SH-SY5Y (cell line): ENCODE measurements at regions not wholly inside any gene's neighbourhood (a gene's known extent, or its start where the extent isn't known, plus 50 kb on each side); places are given as distances from the start of the nearest gene placed in this dataset.

ENCODE experiments used
- GATA2 ChIP-seq: IDR thresholded peaks from 2 replicates; pipeline ENCODE4 v1.6.1; 2011; ENCODE audit warnings: mild to moderate bottlenecking, low read depth, low read length
- GATA3 ChIP-seq: IDR thresholded peaks from 2 replicates; pipeline ENCODE4 v1.6.1; 2011; ENCODE audit warnings: low read depth, mild to moderate bottlenecking, low read length, moderate library complexity

DNA sequence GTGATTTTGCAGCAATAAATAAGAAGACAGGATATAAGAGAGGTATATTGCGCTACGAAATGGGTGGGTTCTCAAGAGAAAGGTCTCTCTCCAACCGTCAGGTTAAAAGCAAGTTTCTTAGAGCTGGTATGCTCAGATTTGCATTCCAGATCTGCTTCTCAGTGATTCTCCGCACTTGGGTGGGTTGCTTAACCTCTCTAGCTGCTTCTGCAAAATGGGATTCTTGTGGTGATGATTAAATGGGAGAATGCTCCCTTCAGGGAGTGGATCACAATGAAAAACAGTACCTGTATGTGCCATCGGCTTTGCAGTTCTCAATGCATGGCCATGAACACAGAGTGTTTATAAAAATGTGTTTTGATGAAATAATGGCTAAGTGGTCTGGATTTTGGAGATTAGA, 477.7 kb downstream of the TNS1 start:
- TF ChIP-seq GATA3 (no peak), GATA2 (no peak)
